Neuronal stem cell (in vitro differentiated cells): ENCODE measurements at regions not wholly inside any gene's neighbourhood (a gene's known extent, or its start where the extent isn't known, plus 50 kb on each side); places are given as distances from the start of the nearest gene placed in this dataset.

ENCODE experiments used
- DNase-seq: peaks from one replicate; pipeline ENCODE4 v3.0.0-alpha.2; 2013; ENCODE audit warnings: low spot score
- H2AFZ ChIP-seq: one replicate; pipeline ENCODE4 v1.6.1; 2013; ENCODE audit warnings: mild to moderate bottlenecking, low read length, inconsistent platforms
- H2AK5ac ChIP-seq: 2 replicates; pipeline ENCODE4 v1.6.1; 2013; ENCODE audit warnings: low read depth, mild to moderate bottlenecking, inconsistent platforms, low read length, moderate library complexity, mixed read lengths
- H2BK120ac ChIP-seq: 2 replicates; pipeline ENCODE4 v1.6.1; 2013; ENCODE audit warnings: low read depth, mild to moderate bottlenecking, inconsistent platforms, low read length, moderate library complexity, mixed read lengths
- H2BK12ac ChIP-seq: one replicate; pipeline ENCODE4 v1.6.1; 2013; ENCODE audit warnings: low read length, inconsistent platforms
- H2BK15ac ChIP-seq: 2 replicates; pipeline ENCODE4 v1.6.1; 2013; ENCODE audit warnings: mild to moderate bottlenecking, low read length, inconsistent platforms, mixed read lengths
- H2BK5ac ChIP-seq: one replicate; pipeline ENCODE4 v1.6.1; 2013; ENCODE audit warnings: inconsistent platforms, mild to moderate bottlenecking, low read length, moderate library complexity
- H3K14ac ChIP-seq: one replicate; pipeline ENCODE4 v1.6.1; 2013; ENCODE audit warnings: low read length, inconsistent platforms
- H3K18ac ChIP-seq: 2 replicates; pipeline ENCODE4 v1.6.1; 2013; ENCODE audit warnings: low read length, inconsistent platforms
- H3K23ac ChIP-seq: 2 replicates; pipeline ENCODE4 v1.6.1; 2013; ENCODE audit warnings: low read depth, mild to moderate bottlenecking, mixed read lengths, low read length, inconsistent platforms; ENCODE audit not compliant: poor library complexity
- H3K27ac ChIP-seq: replicated peaks from 3 replicates; pipeline ENCODE4 v1.5.1; 2013; ENCODE audit warnings: low read length, inconsistent platforms
- H3K27me3 ChIP-seq, 3 experiments: 2 replicates each; pipeline ENCODE4 v1.6.1; 2013; ENCODE audit warnings: low read length in 3 of 3, mild to moderate bottlenecking in 2 of 3, inconsistent platforms in 1 of 3, low read depth in 1 of 3, mixed read lengths in 1 of 3, moderate library complexity in 1 of 3; ENCODE audit not compliant: control insufficient read depth in 3 of 3, insufficient read depth in 3 of 3
- H3K36me3 ChIP-seq, 2 donors: replicated peaks in 1 of 2; 2 replicates each; pipeline ENCODE4 v1.6.1; 2013; ENCODE audit warnings: low read length in 2 of 2; ENCODE audit not compliant: control insufficient read depth in 2 of 2, insufficient read depth in 2 of 2
- H3K4ac ChIP-seq: 2 replicates; pipeline ENCODE4 v1.6.1; 2013; ENCODE audit warnings: inconsistent platforms, mild to moderate bottlenecking, low read length, moderate library complexity
- H3K4me1 ChIP-seq, 2 donors: 1 replicate in 1 of 2; 2 replicates in 1 of 2; pipeline ENCODE4 v1.6.1; 2013; ENCODE audit warnings: low read length in 2 of 2, low read depth in 1 of 2; ENCODE audit not compliant: control insufficient read depth in 2 of 2, insufficient read depth in 1 of 2
- H3K4me2 ChIP-seq: one replicate; pipeline ENCODE4 v1.6.1; 2013; ENCODE audit warnings: mild to moderate bottlenecking, low read length, inconsistent platforms; ENCODE audit not compliant: insufficient read depth, poor library complexity, severe bottlenecking
- H3K4me3 ChIP-seq, 2 donors: 2 replicates each; pipeline ENCODE4 v1.5.1; 2013; ENCODE audit warnings: low read length in 2 of 2, mild to moderate bottlenecking in 2 of 2, inconsistent platforms in 1 of 2, moderate library complexity in 1 of 2
- H3K79me1 ChIP-seq: one replicate; pipeline ENCODE4 v1.6.1; 2013; ENCODE audit warnings: low read depth, mild to moderate bottlenecking, inconsistent platforms, low read length, moderate library complexity
- H3K9ac ChIP-seq: one replicate; pipeline ENCODE4 v1.6.1; 2013; ENCODE audit warnings: mild to moderate bottlenecking, low read depth, low read length, inconsistent platforms; ENCODE audit not compliant: poor library complexity
- H3K9me3 ChIP-seq, 2 donors: replicated peaks in 1 of 2; 2 replicates each; pipeline versions ENCODE3 to v1.6.1; 2013; ENCODE audit warnings: low read length in 2 of 2, mild to moderate bottlenecking in 2 of 2, inconsistent platforms in 1 of 2, low read depth in 1 of 2, mixed read lengths in 1 of 2, moderate library complexity in 1 of 2; ENCODE audit not compliant: control insufficient read depth in 2 of 2, insufficient read depth in 1 of 2
- H4K8ac ChIP-seq: one replicate; pipeline ENCODE4 v1.6.1; 2013; ENCODE audit warnings: low read depth, mild to moderate bottlenecking, inconsistent platforms, low read length, moderate library complexity
- H4K91ac ChIP-seq: one replicate; pipeline ENCODE4 v1.6.1; 2013; ENCODE audit warnings: low read length, low read depth, mild to moderate bottlenecking, inconsistent platforms; ENCODE audit not compliant: poor library complexity
- WGBS, 2 donors: extraction: QIAGEN DNeasy Blood & Tissue Kit; methylation state at CpG; one replicate each; pipeline ENCODE4 v1.1.7; 2013; ENCODE audit warnings: missing lambda C conversion rate in 2 of 2, mixed read lengths in 1 of 2; ENCODE audit not compliant: insufficient read length in 2 of 2, insufficient replicate concordance in 1 of 2; ENCODE audit errors: extremely low coverage in 2 of 2; 5-methylcytosine and 5-hydroxymethylcytosine counted together

GRCh38 chr21:35645991-35646390, 414.3 kb downstream of the SETD4 start:
- H2BK5ac ChIP-seq: no peak overlapping the region
- no peak overlapping the region for H2BK120ac ChIP-seq
- H3K9ac ChIP-seq: no peak overlapping the region
- no peak overlapping the region for H2BK15ac ChIP-seq
- no peak overlapping the region for H3K4me2 ChIP-seq
- no peak overlapping the region for H3K4ac ChIP-seq
- H4K8ac ChIP-seq: no peak overlapping the region
- H3K23ac ChIP-seq: no peak overlapping the region
- no peak for DNase-seq
- no peak overlapping the region for H3K4me3 ChIP-seq
- no peak overlapping the region for H4K91ac ChIP-seq
- no peaks in the 10 kb centered on the region for H3K36me3 ChIP-seq
- WGBS, 2 donors: no CpG with 5 or more reads among the region's 2 CpGs
- no peaks in the 10 kb centered on the region for H3K27me3 ChIP-seq
- H3K27ac ChIP-seq: no peak overlapping the region
- H3K9me3 ChIP-seq: no peaks in the 10 kb centered on the region
- H2AK5ac ChIP-seq: no peak overlapping the region
- no peak overlapping the region for H2BK12ac ChIP-seq
- H3K4me1 ChIP-seq: no peaks in the 10 kb centered on the region
- H3K79me1 ChIP-seq: no peaks in the 10 kb centered on the region
- H3K18ac ChIP-seq: no peak overlapping the region
- no peak overlapping the region for H3K14ac ChIP-seq
- no peak overlapping the region for H2AFZ ChIP-seq

GRCh38 chr21:35644523-35644922, 415.8 kb downstream of the SETD4 start:
- no peak overlapping the region for H3K4ac ChIP-seq
- H3K4me3 ChIP-seq: no peak overlapping the region
- no peak overlapping the region for H3K4me2 ChIP-seq
- no peaks in the 10 kb centered on the region for H3K9me3 ChIP-seq
- H3K9ac ChIP-seq: no peak overlapping the region
- DNase-seq: no peak
- H4K91ac ChIP-seq: no peak overlapping the region
- H3K36me3 ChIP-seq: no peaks in the 10 kb centered on the region
- H3K23ac ChIP-seq: no peak overlapping the region
- H2BK5ac ChIP-seq: no peak overlapping the region
- no peak overlapping the region for H2AK5ac ChIP-seq
- no peak overlapping the region for H3K27ac ChIP-seq
- no peak overlapping the region for H2AFZ ChIP-seq
- H2BK12ac ChIP-seq: no peak overlapping the region
- no peaks in the 10 kb centered on the region for H3K79me1 ChIP-seq
- H2BK120ac ChIP-seq: no peak overlapping the region
- WGBS, 2 donors: no CpG with 5 or more reads among the region's 2 CpGs
- no peak overlapping the region for H2BK15ac ChIP-seq
- H3K18ac ChIP-seq: no peak overlapping the region
- no peaks in the 10 kb centered on the region for H3K4me1 ChIP-seq
- H3K27me3 ChIP-seq: no peaks in the 10 kb centered on the region
- H4K8ac ChIP-seq: no peak overlapping the region
- H3K14ac ChIP-seq: no peak overlapping the region

GRCh38 chr21:35643176-35643575, 417.1 kb downstream of the SETD4 start:
- Histone ChIP-seq H3K36me3 (no peaks in the 10 kb centered on the region), H3K4me3 (no peak overlapping the region), H4K8ac (no peak overlapping the region)

GRCh38 chr21:35641271-35642016, 418.9 kb downstream of the SETD4 start:
- Histone ChIP-seq H3K36me3 (no peaks in the 10 kb centered on the region), H3K27ac (no peak overlapping the region), H3K79me1 (no peaks in the 10 kb centered on the region), H2BK5ac (no peak overlapping the region), H3K4me1 (no peaks in the 10 kb centered on the region), H3K18ac (no peak overlapping the region), H3K9me3 (no peaks in the 10 kb centered on the region), H2AFZ (no peak overlapping the region), H3K9ac (no peak overlapping the region), H4K91ac (no peak overlapping the region), H2BK12ac (no peak overlapping the region), H2AK5ac (no peak overlapping the region), H4K8ac (no peak overlapping the region), H3K23ac (no peak overlapping the region), H3K27me3 (no peaks in the 10 kb centered on the region), H2BK120ac (no peak overlapping the region), H2BK15ac (no peak overlapping the region), H3K4me3 (no peak overlapping the region), H3K4ac (no peak overlapping the region), H3K4me2 (no peak overlapping the region), H3K14ac (no peak overlapping the region)
- no peak for DNase-seq
- no CpG with 5 or more reads among the region's 4 CpGs for WGBS, 2 donors

More at GRCh38 chr21:35643176-35643575, 417.1 kb downstream of the SETD4 start:
- Histone ChIP-seq H3K9ac (no peak overlapping the region), H2BK5ac (no peak overlapping the region), H2BK120ac (no peak overlapping the region), H3K4me1 (no peaks in the 10 kb centered on the region), H3K27ac (no peak overlapping the region), H2BK15ac (no peak overlapping the region), H2BK12ac (no peak overlapping the region), H2AFZ (no peak overlapping the region), H3K9me3 (no peaks in the 10 kb centered on the region), H3K18ac (no peak overlapping the region), H3K14ac (no peak overlapping the region), H3K4me2 (no peak overlapping the region), H3K4ac (no peak overlapping the region), H3K27me3 (no peaks in the 10 kb centered on the region), H4K91ac (no peak overlapping the region), H2AK5ac (no peak overlapping the region), H3K23ac (no peak overlapping the region), H3K79me1 (no peaks in the 10 kb centered on the region)
- WGBS, 2 donors: no CpG with 5 or more reads among the region's 4 CpGs
- no peak for DNase-seq
